ENCODE measurements at regions not wholly inside any gene's neighbourhood (a gene's known extent, or its start where the extent isn't known, plus 50 kb on each side); places are given as distances from the start of the nearest gene placed in this dataset.
"Not testable (repeated sequence)": the region's sequence is repeated elsewhere in the genome, so short reads cannot be mapped to it uniquely, and the experiment has no call there.

DNA sequence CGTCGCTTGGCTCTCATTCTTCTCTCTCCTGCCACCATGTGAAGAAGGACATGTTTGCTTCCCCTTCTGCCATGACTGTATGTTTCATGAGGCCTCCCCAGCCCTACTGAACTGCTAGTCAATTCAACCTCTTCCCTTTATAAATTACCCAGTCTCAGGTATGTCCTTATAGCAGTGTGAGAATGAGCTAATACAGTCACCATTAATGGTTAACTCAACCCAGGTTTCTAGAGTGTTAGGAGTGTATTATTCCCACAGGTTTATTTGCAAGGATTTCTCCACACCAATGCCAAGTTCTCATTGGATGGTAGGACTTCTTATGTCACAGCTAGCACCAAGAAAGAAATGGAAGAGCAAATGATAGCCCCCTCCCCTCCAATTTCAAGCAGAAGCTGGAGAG is 71.9 kb downstream of the DYNAP start:
- H3K9me3 Mint-ChIP-seq: peaks cover 5% of the 10 kb centered on the region
- no peak for DNase-seq
- no peak overlapping the region for H3K4me3 Mint-ChIP-seq
- no peak overlapping the region for H3K27ac Mint-ChIP-seq
- no peaks in the 10 kb centered on the region for H3K4me1 Mint-ChIP-seq
- CTCF ChIA-PET: interaction anchor here (1.2 kb wide), 1 partner anchor 315 kb away, joined by 3 read pairs; no protein-coding TSS in a partner anchor
- peaks cover 27% of the 10 kb centered on the region for H3K27me3 Mint-ChIP-seq
- H3K36me3 Mint-ChIP-seq (ENCODE audit: low read depth): no peaks in the 10 kb centered on the region
- POLR2A ChIA-PET: no interaction called here

DNA sequence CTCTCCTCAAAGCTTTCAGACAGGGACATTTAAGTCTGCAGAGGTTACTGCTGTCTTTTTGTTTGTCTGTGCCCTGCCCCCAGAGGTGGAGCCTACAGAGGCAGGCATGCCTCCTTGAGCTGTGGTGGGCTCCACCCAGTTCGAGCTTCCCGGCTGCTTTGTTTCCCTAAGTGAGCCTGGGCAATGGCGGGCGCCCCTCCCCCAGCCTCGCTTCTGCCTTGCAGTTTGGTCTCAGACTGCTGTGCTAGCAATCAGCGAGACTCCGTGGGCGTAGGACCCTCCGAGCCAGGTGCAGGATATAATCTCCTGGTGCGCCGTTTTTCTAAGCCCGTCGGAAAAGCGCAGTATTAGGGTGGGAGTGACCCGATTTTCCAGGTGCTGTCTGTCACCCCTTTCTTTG is 78.7 kb downstream of the DYNAP start:
- H3K27me3 Mint-ChIP-seq: peaks cover 10% of the 10 kb centered on the region
- H3K4me3 Mint-ChIP-seq; DNase-seq; H3K27ac Mint-ChIP-seq; H3K36me3 Mint-ChIP-seq (ENCODE audit: low read depth); POLR2A ChIA-PET; H3K4me1 Mint-ChIP-seq; H3K9me3 Mint-ChIP-seq: not testable (repeated sequence)
- CTCF ChIA-PET: interaction anchor here (1.7 kb wide), 1 partner anchor 277 kb away, joined by 7 read pairs; no protein-coding TSS in a partner anchor

DNA sequence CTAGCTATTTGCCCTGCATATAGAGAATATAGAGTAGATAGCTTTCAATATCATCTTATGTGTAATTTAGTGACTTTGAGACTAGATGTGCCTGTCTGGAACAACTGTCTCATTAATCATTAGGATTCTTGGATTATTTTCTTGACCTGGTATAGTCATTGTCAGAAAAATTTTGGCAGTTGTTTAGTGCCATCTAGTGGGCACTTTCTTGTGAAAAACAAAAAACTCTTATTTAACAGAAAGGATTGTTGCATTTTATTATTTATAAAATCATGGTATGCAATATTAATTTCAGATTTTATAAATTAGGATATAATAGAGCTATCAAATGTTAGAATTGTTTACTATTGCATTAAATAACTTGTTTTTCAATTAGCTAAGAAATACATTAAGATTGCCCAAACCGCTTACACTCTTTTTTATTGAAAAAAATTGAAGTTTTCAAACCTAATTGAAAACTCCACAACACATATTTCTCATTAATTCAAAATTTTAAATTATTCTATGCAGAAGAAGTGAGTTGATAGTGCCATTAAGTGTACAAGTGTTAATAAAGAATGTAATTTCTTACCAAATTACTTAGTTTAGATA is 80.3 kb downstream of the DYNAP start:
- Mint-ChIP-seq H3K4me1 (no peaks in the 10 kb centered on the region), H3K27me3 (peaks cover 12% of the 10 kb centered on the region), H3K9me3 (no peaks in the 10 kb centered on the region), H3K27ac (no peak overlapping the region), H3K36me3 (ENCODE audit: low read depth) (no peaks in the 10 kb centered on the region), H3K4me3 (no peak overlapping the region)
- ChIA-PET POLR2A (no interaction called here), CTCF (interaction anchor here (0.6 to 2.2 kb wide), 14 partner anchors 9 to 448 kb away, joined by 3 to 12 read pairs (median 4); partner anchors contain the start of genes C18orf54 and STARD6)
- DNase-seq: no peak

DNA sequence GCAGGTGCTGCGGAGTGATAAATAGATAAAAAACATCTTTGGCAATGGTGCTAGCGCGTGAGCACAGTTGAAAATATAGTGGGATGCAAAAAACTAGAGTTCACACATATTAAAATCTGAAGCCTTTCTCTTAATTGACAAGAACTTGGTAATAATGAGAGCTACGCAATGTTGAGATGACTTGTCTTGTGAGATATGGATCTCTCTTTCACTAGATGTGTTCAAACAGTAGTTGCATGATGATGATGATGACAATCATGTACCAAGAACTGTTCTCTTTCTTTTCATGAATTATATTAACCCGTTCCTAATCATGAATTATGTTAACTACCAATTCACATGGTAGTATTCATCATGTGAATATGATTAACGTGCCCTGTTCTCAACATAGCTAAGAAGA is 81.1 kb downstream of the DYNAP start:
- Mint-ChIP-seq H3K4me3 (no peak overlapping the region), H3K4me1 (no peaks in the 10 kb centered on the region), H3K9me3 (no peaks in the 10 kb centered on the region), H3K27me3 (peaks cover 12% of the 10 kb centered on the region), H3K27ac (no peak overlapping the region), H3K36me3 (ENCODE audit: low read depth) (no peaks in the 10 kb centered on the region)
- ChIA-PET POLR2A (no interaction called here), CTCF (interaction anchor here (0.6 to 2.2 kb wide), 10 partner anchors 8 to 449 kb away, joined by 3 to 12 read pairs (median 3); partner anchors contain the start of genes C18orf54 and STARD6)
- DNase-seq: no peak

DNA sequence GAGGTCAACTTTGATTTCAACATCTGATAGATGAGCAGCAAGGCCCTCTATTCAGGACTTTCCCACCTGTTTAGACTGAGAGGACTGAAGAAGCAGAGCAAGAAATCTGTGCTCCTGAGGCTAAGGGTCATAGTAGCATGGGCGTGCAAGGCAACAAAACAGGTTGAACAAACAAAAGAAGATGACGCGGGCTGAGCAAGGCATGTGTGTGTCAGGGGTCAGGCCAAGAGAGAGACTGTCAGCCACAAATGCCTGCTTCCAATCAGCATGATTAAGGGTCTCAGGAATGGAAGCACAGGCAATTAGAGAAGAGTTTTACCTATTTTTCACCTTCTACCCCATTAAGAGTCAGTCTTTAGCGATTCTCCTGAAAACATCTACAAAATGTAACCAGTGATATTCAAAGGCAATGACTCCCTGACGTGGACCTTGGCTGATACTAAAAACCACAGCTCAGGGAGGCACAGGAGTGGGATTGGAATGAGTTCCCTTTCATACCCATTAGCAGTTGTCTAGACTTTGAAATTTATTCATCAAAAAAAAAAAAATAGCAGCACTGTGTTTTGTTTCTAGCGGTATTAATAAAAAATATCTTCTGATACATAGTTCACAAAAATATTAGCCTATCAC is 81.9 kb downstream of the DYNAP start:
- H3K9me3 Mint-ChIP-seq: no peaks in the 10 kb centered on the region
- H3K4me1 Mint-ChIP-seq: no peaks in the 10 kb centered on the region
- H3K27ac Mint-ChIP-seq: no peak overlapping the region
- DNase-seq: no peak
- H3K36me3 Mint-ChIP-seq (ENCODE audit: low read depth): no peaks in the 10 kb centered on the region
- ChIA-PET POLR2A (no interaction called here), CTCF (interaction anchor here (0.8 to 1.0 kb wide), 2 partner anchors 11 to 228 kb away, joined by 3 read pairs; no protein-coding TSS in a partner anchor)
- H3K27me3 Mint-ChIP-seq: peaks cover 9% of the 10 kb centered on the region
- H3K4me3 Mint-ChIP-seq: no peak overlapping the region

DNA sequence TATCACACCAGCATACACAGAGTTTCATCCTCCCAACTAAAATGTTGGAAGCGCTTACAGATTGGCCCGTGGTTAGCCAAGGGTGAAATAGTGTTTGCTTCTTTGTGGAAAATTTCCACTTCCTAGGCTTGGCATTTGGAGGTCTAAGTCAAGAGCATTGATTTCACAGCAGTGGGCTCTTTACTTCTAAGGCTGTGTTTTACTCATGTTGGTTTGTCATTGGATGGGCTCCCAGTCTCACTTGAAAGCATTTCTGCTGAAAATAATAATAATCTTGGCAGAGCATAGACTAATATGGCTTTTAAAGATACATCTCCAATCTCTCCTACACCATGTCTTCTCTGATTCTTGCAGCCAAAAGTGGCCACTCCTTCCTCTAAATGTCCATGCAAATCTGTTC is 82.9 kb downstream of the DYNAP start:
- CTCF ChIA-PET: interaction anchor here (1.0 to 1.2 kb wide), 2 partner anchors 10 to 310 kb away, joined by 3 to 5 read pairs; no protein-coding TSS in a partner anchor
- DNase-seq: no peak
- Mint-ChIP-seq H3K27me3 (peaks cover 7% of the 10 kb centered on the region), H3K4me3 (no peak overlapping the region), H3K9me3 (no peaks in the 10 kb centered on the region), H3K4me1 (no peaks in the 10 kb centered on the region), H3K36me3 (ENCODE audit: low read depth) (no peaks in the 10 kb centered on the region), H3K27ac (no peak overlapping the region)
- POLR2A ChIA-PET: no interaction called here

DNA sequence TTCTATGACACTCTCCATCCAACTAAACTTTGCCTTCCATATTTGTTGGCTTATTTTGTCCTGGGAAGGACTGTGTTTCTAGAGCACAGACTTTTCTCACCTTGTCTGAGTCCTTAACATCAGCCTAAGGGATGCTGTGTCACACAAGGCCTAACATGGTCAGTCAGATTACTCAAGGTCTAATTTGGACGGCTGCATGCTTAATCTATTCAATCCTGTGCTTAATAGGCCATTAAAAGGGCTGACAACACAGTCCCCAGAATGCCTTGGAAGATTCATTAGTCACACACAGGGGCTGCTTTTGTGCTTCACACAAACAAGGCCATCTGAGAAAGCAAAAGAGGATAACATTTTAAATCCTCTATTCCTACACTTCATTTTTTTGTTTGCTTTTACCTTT is 84.0 kb downstream of the DYNAP start:
- Mint-ChIP-seq H3K9me3 (no peaks in the 10 kb centered on the region), H3K27ac (no peak overlapping the region), H3K27me3 (peaks cover 7% of the 10 kb centered on the region), H3K4me1 (peaks cover 9% of the 10 kb centered on the region), H3K4me3 (no peak overlapping the region), H3K36me3 (ENCODE audit: low read depth) (no peaks in the 10 kb centered on the region)
- ChIA-PET CTCF (interaction anchor here (1.2 kb wide), 1 partner anchor 308 kb away, joined by 5 read pairs; no protein-coding TSS in a partner anchor), POLR2A (no interaction called here)
- no peak for DNase-seq

DNA sequence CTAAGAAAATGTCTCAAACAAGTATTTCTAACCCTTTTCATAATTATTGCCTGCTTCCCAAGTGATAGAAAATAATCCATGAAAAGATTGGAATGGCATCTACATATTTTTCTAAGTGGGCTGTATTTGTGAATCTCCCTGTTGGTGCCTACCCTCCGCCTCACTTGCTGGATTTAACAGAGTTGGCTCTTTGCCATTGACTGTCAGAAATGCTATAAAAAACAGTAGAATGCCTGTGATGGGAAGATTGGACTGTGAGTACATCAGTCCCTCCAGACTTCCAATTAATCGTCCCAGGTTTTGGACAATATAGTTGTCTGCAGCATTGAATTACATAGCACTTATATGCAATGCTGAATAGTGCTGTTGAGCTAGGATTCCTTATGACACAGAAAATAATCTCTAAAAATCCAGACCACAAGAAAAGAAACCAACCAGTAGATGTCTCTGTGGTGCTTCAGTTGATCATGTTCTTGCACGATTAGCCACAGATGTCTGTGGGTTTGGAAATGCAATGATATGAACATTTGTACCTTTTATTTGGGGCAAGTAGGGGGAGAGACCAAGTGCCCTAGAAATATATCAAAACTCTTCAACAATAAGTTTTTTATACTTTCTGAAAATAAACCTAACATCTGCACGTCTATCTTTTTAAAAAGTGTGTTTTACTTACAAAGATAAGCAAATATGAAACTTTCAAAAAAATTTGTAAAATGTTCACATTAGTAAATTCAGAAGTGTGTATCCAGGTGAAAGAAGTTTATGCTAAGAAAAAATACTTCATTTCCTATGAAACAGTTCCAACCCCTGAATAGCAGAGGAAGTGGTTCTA is 88.5 kb downstream of the DYNAP start:
- Mint-ChIP-seq H3K27ac (no peak overlapping the region), H3K36me3 (ENCODE audit: low read depth) (no peaks in the 10 kb centered on the region), H3K4me3 (no peak overlapping the region), H3K9me3 (no peaks in the 10 kb centered on the region), H3K4me1 (peaks cover 11% of the 10 kb centered on the region), H3K27me3 (peaks cover 2% of the 10 kb centered on the region)
- ChIA-PET POLR2A (interaction anchor here (1.3 kb wide), 1 partner anchor 304 kb away, joined by 3 read pairs; no protein-coding TSS in a partner anchor), CTCF (interaction anchor here (0.6 to 2.5 kb wide), 7 partner anchors 8 to 304 kb away, joined by 3 to 18 read pairs (median 8); no protein-coding TSS in a partner anchor)
- DNase-seq: no peak

DNA sequence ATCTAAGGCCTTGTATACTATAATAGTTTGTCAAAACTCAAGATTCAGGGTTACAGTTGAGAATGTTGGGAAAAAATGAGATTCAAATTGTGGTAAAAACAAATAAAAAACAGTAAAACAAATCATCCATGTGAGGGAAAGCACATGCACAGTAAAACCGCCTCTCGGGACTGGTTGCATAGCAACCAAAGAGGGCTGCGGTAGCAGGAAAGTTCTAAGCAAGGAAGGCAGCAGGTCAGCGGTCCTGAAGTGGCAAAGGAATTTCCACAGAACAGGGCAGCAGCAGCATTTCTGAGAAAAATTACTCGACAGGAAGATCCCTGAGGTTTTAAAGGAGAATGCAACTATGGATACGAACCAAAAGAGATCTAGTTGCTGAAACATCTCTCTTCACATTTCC is 93.7 kb downstream of the DYNAP start:
- no peak for DNase-seq
- CTCF ChIA-PET: no interaction called here
- POLR2A ChIA-PET: no interaction called here
- Mint-ChIP-seq H3K36me3 (ENCODE audit: low read depth) (no peaks in the 10 kb centered on the region), H3K9me3 (no peaks in the 10 kb centered on the region), H3K4me1 (peaks cover 7% of the 10 kb centered on the region), H3K4me3 (no peak overlapping the region), H3K27ac (no peak overlapping the region), H3K27me3 (peaks cover 7% of the 10 kb centered on the region)

DNA sequence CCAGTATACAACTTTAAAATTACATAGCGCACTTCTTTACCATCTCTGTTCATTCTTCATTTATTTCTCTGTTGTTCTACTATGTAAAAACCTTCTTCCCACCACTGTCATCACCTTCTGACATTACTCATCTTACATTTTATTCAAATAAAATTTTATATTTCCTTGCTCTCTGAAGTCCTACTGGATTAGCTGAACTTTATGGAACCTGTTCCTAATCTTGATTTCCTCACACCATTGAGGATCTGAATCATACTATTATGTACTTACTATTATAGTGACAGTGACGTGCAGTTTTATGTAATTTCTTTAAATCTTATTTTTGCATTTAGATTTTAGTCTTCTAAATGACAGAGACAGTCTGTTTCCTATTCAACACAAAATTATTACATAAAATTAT is 98.3 kb downstream of the DYNAP start:
- Mint-ChIP-seq H3K4me1 (peaks cover 7% of the 10 kb centered on the region), H3K4me3 (no peak overlapping the region), H3K27ac (no peak overlapping the region), H3K27me3 (peaks cover 15% of the 10 kb centered on the region), H3K36me3 (ENCODE audit: low read depth) (no peaks in the 10 kb centered on the region), H3K9me3 (no peaks in the 10 kb centered on the region)
- POLR2A ChIA-PET: no interaction called here
- CTCF ChIA-PET: interaction anchor here (2.6 kb wide), 1 partner anchor 10 kb away, joined by 9 read pairs; no protein-coding TSS in a partner anchor
- no peak for DNase-seq

DNA sequence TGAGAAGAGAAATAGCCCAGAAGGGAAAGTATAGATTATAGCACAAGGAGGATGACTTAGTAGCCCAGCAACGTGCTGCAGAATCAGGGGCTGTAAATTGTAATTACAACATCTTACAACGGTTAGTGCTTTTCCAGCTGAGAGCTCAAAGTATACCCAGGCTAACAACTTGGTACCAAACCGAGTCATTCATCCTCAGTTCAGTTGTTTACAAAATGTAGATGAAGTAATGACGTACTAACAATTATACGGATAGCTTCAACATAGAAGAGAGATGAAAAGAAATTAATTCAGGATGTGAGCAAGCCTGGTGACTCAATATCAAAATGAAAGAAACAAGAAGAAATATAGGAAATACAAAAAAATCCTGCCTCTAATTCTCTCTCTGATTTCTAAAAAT is 99.2 kb downstream of the DYNAP start:
- ChIA-PET POLR2A (no interaction called here), CTCF (interaction anchor here (2.6 kb wide), 1 partner anchor 11 kb away, joined by 9 read pairs; no protein-coding TSS in a partner anchor)
- no peaks in the 10 kb centered on the region for H3K36me3 Mint-ChIP-seq (ENCODE audit: low read depth)
- no peaks in the 10 kb centered on the region for H3K9me3 Mint-ChIP-seq
- no peak for DNase-seq
- peaks cover 5% of the 10 kb centered on the region for H3K4me1 Mint-ChIP-seq
- H3K27me3 Mint-ChIP-seq: peaks cover 17% of the 10 kb centered on the region
- no peak overlapping the region for H3K4me3 Mint-ChIP-seq
- H3K27ac Mint-ChIP-seq: no peak overlapping the region

DNA sequence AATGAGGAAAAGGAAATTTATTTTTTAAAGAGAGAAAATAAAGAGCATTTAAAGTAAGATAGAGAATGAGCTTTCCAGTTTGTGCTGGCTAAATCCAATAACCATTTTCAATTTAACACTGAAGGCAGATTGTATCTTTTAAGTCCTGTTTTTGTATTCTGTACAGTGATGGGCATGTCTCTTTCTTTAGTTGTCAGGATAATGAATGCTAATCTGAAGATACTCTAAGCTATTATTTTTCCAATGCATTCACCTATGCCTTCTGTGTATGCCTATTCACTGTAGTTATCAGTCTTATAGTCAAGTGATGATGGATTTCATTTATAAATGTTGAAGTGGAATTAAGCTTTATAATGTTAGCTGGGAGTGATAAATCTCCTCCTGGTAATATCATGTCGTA is 101.4 kb downstream of the DYNAP start:
- H3K4me3 Mint-ChIP-seq: no peak overlapping the region
- ChIA-PET CTCF (no interaction called here), POLR2A (no interaction called here)
- H3K27ac Mint-ChIP-seq: no peak overlapping the region
- H3K36me3 Mint-ChIP-seq (ENCODE audit: low read depth): no peaks in the 10 kb centered on the region
- DNase-seq: no peak
- H3K9me3 Mint-ChIP-seq: no peaks in the 10 kb centered on the region
- H3K27me3 Mint-ChIP-seq: peaks cover 22% of the 10 kb centered on the region
- peaks cover 5% of the 10 kb centered on the region for H3K4me1 Mint-ChIP-seq

DNA sequence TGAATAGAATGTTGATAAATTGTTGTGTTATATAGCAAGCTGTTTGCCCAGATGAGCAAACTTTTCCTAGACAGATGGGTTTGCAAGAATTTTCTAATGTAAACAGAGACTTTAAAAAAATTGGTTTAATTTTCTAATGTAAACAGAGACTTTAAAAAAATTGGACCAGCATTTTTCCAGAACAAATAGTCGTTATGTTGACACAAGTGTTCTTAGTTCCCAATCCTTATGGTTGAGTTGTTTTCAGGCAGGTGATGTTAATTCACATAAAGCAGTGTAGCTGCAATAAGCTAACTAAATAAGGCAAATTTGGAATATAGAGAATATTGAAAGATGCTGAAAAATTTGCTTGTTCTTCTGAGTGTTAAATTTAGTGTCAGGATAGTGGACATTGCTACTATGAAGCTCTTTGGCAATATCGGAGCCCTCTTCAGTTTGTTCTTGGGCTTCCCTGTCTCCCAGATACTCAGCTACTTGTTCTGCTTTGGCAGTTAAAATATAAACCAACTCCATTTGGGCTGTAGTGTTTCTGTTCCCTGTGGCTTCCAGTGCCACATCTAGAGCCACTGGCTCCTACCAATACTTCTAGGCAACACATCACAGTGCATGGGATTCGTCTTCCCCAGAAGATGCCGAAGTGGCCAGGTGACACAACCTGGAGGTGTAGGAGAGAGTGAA is 105.7 kb downstream of the DYNAP start:
- Mint-ChIP-seq H3K4me1 (peaks cover 5% of the 10 kb centered on the region), H3K9me3 (no peaks in the 10 kb centered on the region), H3K27ac (no peak overlapping the region), H3K4me3 (no peak overlapping the region), H3K36me3 (ENCODE audit: low read depth) (no peaks in the 10 kb centered on the region), H3K27me3 (peaks cover 10% of the 10 kb centered on the region)
- CTCF ChIA-PET: no interaction called here
- no peak for DNase-seq
- POLR2A ChIA-PET: no interaction called here
